ENCODE measurements at regions not wholly inside any gene's neighbourhood (a gene's known extent, or its start where the extent isn't known, plus 50 kb on each side); places are given as distances from the start of the nearest gene placed in this dataset.

DNA sequence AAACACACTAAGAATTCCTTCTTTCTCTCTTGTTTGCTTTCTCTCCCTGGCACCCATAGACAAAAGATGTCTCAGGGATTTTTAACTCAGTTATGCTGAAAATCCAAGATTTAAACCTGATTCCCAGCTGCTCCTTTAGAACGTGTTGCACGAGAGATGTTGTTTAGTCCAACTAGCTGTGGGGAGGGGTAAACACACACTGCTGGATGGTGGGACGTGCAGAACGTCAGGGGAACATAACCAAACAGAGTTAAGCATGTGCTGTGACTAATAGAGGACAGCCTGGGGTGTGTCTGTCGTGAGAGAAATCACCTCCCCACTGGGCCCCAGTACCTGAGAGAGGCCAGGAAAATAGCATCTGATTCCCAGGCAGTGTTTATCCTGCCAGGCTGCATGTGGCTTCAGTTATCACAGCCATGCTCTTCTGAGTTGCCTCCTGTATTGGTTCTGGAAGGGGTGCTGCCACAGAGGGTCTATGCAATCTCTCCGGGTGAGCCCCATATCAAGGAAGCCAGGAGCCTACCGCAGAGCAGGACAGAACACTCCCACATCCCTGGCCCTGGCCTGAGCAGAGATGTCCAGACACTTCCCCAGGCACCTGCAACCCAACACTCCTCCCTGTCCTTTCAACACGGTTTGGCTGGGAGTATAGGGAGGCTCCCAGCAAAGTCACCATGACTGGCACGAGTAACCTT, 112.7 kb upstream of the EGLN3 start (continued):
- TF ChIP-seq, protein P1, sequence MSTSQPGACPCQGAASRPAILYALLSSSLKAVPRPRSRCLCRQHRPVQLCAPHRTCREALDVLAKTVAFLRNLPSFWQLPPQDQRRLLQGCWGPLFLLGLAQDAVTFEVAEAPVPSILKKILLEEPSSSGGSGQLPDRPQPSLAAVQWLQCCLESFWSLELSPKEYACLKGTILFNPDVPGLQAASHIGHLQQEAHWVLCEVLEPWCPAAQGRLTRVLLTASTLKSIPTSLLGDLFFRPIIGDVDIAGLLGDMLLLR (CRISPR knock-in tag; IDR thresholded peaks at IDR 0.05): no peak
- TF ChIP-seq MTA3 (CRISPR knock-in tag; IDR thresholded peaks at IDR 0.05) (no peak), THYN1 (CRISPR knock-in tag; IDR thresholded peaks at IDR 0.05; ENCODE audit: borderline replicate concordance, low read depth) (no peak), FOXM1 (CRISPR knock-in tag; IDR thresholded peaks at IDR 0.05) (no peak), ZNF256 (CRISPR knock-in tag; conservative IDR thresholded peaks at IDR 0.05) (no peak), ZNF354B (CRISPR knock-in tag; IDR thresholded peaks at IDR 0.05) (no peak), KLF12 (CRISPR knock-in tag; IDR thresholded peaks at IDR 0.05; ENCODE audit: borderline replicate concordance) (no peak), MZF1 (CRISPR knock-in tag; IDR thresholded peaks at IDR 0.05; ENCODE audit: borderline replicate concordance) (no peak), MIER2 (CRISPR knock-in tag; IDR thresholded peaks at IDR 0.05) (no peak), POLR2AphosphoS2 (IDR thresholded peaks at IDR 0.05; ENCODE audit: low read depth, low read length) (no peak), ASH2L (IDR thresholded peaks at IDR 0.05; ENCODE audit: insufficient read length, low read depth, low read length) (no peak), ZNF619 (CRISPR knock-in tag; IDR thresholded peaks at IDR 0.05) (peak; percentile 79; the same call in 1 of the 2 replicates), YY1 (IDR thresholded peaks at IDR 0.05; ENCODE audit: insufficient read depth, insufficient replicate concordance, low read depth, low read length) (no peak), JUN (CRISPR knock-in tag; IDR thresholded peaks at IDR 0.05) (no peak), ZNF44 (CRISPR knock-in tag; IDR thresholded peaks at IDR 0.05) (no peak), HDAC1 (CRISPR knock-in tag; IDR thresholded peaks at IDR 0.05) (peak; percentile 57; the same call in 1 of the 2 replicates), RELA (CRISPR knock-in tag; IDR thresholded peaks at IDR 0.05) (no peak), KLF11 (CRISPR knock-in tag; IDR thresholded peaks at IDR 0.05) (no peak), LCORL (IDR thresholded peaks at IDR 0.05) (no peak), LCORL (CRISPR knock-in tag; IDR thresholded peaks at IDR 0.05) (peak; percentile 93), POLR2G (IDR thresholded peaks at IDR 0.05; ENCODE audit: low read depth, low read length) (peak; percentile 74)
- TF ChIP-seq, protein P2, sequence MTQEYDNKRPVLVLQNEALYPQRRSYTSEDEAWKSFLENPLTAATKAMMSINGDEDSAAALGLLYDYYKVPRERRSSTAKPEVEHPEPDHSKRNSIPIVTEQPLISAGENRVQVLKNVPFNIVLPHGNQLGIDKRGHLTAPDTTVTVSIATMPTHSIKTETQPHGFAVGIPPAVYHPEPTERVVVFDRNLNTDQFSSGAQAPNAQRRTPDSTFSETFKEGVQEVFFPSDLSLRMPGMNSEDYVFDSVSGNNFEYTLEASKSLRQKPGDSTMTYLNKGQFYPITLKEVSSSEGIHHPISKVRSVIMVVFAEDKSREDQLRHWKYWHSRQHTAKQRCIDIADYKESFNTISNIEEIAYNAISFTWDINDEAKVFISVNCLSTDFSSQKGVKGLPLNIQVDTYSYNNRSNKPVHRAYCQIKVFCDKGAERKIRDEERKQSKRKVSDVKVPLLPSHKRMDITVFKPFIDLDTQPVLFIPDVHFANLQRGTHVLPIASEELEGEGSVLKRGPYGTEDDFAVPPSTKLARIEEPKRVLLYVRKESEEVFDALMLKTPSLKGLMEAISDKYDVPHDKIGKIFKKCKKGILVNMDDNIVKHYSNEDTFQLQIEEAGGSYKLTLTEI (CRISPR knock-in tag; conservative IDR thresholded peaks at IDR 0.05): no peak
- TF ChIP-seq, protein P3, sequence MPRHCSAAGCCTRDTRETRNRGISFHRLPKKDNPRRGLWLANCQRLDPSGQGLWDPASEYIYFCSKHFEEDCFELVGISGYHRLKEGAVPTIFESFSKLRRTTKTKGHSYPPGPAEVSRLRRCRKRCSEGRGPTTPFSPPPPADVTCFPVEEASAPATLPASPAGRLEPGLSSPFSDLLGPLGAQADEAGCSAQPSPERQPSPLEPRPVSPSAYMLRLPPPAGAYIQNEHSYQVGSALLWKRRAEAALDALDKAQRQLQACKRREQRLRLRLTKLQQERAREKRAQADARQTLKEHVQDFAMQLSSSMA (CRISPR knock-in tag; IDR thresholded peaks at IDR 0.05): no peak
- TF ChIP-seq, protein P4, sequence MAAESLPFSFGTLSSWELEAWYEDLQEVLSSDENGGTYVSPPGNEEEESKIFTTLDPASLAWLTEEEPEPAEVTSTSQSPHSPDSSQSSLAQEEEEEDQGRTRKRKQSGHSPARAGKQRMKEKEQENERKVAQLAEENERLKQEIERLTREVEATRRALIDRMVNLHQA (CRISPR knock-in tag; IDR thresholded peaks at IDR 0.05): no peak
- TF ChIP-seq, protein P5, sequence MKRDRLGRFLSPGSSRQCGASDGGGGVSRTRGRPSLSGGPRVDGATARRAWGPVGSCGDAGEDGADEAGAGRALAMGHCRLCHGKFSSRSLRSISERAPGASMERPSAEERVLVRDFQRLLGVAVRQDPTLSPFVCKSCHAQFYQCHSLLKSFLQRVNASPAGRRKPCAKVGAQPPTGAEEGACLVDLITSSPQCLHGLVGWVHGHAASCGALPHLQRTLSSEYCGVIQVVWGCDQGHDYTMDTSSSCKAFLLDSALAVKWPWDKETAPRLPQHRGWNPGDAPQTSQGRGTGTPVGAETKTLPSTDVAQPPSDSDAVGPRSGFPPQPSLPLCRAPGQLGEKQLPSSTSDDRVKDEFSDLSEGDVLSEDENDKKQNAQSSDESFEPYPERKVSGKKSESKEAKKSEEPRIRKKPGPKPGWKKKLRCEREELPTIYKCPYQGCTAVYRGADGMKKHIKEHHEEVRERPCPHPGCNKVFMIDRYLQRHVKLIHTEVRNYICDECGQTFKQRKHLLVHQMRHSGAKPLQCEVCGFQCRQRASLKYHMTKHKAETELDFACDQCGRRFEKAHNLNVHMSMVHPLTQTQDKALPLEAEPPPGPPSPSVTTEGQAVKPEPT (CRISPR knock-in tag; IDR thresholded peaks at IDR 0.05; ENCODE audit: low read depth): no peak
- TF ChIP-seq, protein P6, sequence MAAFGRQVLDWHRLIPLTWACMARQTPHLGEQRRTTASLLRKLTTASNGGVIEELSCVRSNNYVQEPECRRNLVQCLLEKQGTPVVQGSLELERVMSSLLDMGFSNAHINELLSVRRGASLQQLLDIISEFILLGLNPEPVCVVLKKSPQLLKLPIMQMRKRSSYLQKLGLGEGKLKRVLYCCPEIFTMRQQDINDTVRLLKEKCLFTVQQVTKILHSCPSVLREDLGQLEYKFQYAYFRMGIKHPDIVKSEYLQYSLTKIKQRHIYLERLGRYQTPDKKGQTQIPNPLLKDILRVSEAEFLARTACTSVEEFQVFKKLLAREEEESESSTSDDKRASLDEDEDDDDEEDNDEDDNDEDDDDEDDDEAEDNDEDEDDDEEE (CRISPR knock-in tag; IDR thresholded peaks at IDR 0.05): 0 out of 2 replicates have a peak, but pooled peaks have one; percentile 72

All from HepG2 (cell line).